Breast epithelium (tissue), 3 donors: ENCODE measurements at regions not wholly inside any gene's neighbourhood (a gene's known extent, or its start where the extent isn't known, plus 50 kb on each side); places are given as distances from the start of the nearest gene placed in this dataset.

Source experiments
- POLR2A ChIP-seq: fragments of 450-650 bp; IDR thresholded peaks from one replicate; pipeline ENCODE4 v1.6.1; 2016; ENCODE audit warnings: antibody characterized with exemption, mild to moderate bottlenecking, moderate library complexity
- POLR2AphosphoS5 ChIP-seq, 3 donors: sonication (generic); formaldehyde crosslinking; IDR thresholded peaks; one replicate each; pipeline ENCODE4 v1.6.1; 2017; ENCODE audit warnings: antibody characterized with exemption in 3 of 3

GRCh38 chr6:2441601-2442475 is 196.4 kb upstream of the GMDS start:
- TF ChIP-seq POLR2A = no peak
- no peak for TF ChIP-seq POLR2AphosphoS5 (IDR thresholded peaks at IDR 0.05)
